Inflammatory macrophage (primary cell): ENCODE measurements at regions not wholly inside any gene's neighbourhood (a gene's known extent, or its start where the extent isn't known, plus 50 kb on each side); places are given as distances from the start of the nearest gene placed in this dataset.

Experiments
- DNase-seq, 2 donors: peaks; one replicate each; pipeline ENCODE4 v3.0.0-alpha.2; 2020 to 2022

DNA sequence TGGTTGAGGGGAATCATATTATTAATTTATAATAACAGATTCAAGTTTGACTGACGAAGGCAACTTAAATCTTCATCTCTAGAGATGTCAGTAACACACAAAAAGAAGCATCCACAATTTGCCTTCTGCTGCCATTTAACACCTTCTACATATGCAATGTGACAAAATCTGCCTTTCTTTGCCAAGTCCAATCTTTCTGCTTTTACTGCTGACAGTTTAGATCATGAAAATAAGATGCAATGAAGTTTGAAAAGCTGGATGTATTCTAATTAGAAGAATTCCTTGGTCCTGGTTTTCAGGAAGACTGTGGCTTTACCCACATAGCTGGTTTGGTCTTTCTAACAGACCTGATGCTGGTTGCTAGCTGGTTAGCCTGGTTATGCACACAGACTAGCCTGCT lies 178.9 kb downstream of the ACER2 start:
- DNase-seq, result no peak

DNA sequence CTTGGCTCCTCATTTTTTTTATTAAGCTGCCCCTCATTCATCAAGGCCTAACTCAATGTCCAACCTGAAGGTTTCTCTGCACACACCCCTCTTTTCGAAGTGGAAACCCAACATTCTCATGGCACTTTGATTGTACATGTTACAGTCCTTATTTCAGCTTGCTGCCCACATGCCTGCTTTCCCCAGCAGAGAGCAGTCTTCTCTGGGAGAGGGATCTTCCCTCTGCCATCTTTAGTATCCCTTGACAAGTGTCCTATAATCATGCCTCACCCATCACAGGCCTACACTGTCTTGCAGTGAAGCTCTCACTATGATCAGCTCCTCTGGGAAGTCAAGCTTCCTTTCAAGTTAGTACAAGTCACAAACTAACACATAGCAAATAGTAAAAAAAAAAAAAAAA lies 175.1 kb downstream of the ACER2 start:
- DNase-seq, result peak in 1 of 2 donors; percentile 1

DNA sequence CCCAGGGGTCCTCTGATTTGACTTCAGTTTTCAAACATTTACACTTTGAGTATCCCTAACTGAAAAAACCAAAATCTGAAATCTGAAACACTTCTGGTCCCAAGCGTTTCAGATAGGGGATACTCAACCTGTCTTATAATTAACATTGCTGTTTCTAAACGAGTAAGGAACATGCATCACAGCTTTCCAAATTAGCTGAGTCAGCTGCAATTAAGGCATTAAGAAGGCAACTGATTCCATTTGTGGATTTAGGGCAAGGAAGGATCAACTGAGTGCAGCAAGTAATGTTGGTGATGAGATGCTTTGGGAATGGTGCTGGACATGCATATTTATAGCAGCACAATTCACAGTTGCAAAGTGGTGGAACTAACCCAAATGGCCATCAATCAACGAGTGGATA lies 168.6 kb downstream of the ACER2 start:
- DNase-seq, result no peak

DNA sequence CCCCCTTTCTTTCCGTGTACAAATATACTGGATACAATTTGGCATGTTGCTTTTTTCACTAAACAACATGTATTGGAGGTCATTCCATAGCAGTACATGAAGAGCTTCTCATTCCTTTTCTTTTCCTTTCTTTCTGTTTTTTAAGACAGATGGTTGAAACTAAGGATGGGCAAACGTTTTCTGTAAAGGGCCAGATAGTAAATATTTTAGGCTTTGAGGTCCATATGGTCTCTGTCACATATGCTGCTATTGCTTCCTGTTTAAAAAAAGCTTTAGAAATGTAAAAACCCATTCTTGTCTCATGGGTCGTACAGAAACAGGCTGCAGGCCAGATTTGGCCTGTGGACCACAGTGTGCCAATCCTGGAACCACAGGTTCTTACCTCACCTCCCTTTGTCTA lies 160.1 kb downstream of the ACER2 start:
- no peak for DNase-seq

DNA sequence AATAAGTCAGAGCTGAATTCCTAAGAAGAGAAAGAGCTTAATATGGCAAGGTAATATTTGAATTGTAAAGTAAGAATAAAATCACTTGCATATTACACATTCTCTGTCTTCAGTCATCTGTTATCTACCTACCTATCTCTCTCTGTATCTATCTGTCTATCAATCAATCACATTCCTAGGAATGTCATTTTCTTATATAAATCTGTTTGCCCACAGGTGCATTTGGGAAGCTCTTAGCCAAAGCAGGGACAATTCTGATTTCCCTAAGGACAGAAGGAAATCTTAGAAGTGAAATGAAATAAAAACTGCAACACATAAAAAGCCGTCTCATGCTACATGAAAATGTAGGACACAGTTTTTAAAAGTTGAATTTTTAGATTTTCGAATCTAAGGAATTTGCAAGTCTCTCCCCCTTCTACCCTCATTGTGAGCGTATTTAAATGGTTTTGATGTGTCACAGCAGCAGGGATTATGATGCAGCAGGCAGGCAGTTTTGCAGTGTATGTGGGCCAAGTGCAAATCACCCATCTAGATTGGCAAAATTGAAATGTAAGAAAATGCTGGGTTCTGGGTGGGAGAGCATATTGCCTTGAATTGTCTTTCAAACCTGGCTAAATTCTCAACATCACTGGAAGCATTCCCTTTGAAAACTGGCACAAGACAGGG lies 155.7 kb downstream of the ACER2 start:
- DNase-seq, result no peak

DNA sequence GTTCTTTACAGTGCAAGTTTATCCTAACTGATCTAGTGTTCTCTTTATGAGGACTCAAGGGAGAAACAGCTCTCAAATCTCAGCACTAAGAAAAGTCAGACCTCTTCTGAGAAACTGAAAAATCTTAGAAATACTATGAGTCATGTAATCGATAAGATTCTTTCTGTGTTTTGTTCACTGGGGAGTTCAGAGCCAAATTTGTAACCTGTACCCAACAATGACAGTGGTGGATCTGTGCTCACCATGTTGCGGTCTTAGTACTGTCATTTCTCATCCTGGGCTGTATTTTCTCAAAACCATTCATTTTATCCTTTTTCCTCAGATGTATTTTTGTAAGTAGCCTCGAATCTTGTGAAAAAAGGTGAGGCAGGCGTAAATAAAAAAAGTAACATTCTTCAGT lies 146.4 kb downstream of the ACER2 start:
- DNase-seq, result no peak

DNA sequence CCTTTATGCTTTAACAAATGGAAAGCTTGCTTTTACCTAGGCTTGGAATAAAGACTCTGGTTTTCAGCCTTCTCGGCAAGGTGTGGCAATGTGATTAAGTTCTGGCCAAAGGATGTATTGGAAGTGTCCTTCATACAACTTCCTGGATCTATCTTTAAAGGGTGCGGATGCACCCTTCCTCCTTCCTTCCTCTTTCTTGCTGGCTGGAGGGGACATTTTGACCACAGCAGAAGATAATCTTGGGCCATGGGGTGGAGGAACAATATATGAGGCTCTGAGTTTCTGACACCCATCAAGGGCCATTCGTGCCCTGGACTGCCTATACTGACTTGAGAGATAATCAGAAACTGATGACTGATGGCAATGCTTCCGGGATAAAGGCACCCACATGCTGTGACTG lies 145.7 kb downstream of the ACER2 start:
- no peak for DNase-seq

DNA sequence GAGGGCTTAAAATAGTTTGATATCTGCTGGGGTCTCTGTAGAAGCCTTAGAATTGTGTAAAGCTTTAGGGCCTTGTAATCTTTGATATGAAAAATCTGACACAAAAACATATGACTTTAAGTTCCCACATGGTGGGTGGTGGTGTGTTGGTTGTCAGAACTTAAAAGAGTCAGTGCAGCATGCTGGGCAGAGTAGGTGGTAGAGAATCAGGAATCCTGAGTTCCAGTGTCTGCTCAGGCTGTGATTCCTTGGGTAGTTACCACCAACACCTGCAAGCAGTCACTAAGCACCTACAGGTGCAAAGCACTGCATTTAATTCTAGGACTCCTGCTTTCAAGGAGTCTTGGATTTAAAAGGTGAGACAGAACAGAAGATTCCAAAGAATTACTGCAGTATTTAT lies 144.6 kb downstream of the ACER2 start:
- DNase-seq, result no peak

DNA sequence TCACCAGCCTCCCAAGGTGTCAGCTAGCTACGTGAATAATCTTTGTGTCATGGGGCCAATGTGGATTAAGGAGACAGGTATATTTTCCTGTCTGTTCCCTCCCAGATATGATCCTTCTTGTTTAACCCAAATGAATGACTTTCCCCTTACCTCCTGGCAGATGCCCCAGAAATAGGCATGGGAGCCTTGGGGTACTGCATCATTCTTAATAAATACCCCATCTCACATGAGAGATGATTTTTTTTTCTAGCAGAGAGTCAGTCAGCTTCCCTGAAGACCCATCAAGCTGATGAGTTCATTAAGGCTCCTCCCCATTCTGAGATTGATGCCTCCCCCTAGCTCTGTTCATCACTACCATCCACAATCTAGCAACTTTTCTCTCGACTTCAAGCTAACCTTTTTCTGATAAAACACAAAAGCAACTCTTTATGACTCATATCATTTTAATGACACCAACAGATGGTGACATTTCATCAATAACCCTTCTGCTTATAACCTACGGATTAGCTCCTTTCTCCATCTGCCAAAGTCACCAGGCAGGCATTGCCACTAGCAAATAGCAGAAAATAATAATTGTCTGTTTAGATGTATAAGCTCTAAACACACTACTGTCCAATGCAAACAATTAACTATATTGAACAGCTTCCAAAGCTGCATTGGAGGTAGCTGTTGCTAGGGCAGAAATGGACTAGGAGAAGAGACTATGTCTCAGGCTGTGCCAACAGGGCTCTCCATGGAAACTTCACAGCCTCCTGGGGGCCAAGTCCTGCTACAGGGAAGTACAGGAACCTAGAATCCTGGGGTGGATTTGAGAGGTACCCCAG lies 143.7 kb downstream of the ACER2 start:
- no peak for DNase-seq

DNA sequence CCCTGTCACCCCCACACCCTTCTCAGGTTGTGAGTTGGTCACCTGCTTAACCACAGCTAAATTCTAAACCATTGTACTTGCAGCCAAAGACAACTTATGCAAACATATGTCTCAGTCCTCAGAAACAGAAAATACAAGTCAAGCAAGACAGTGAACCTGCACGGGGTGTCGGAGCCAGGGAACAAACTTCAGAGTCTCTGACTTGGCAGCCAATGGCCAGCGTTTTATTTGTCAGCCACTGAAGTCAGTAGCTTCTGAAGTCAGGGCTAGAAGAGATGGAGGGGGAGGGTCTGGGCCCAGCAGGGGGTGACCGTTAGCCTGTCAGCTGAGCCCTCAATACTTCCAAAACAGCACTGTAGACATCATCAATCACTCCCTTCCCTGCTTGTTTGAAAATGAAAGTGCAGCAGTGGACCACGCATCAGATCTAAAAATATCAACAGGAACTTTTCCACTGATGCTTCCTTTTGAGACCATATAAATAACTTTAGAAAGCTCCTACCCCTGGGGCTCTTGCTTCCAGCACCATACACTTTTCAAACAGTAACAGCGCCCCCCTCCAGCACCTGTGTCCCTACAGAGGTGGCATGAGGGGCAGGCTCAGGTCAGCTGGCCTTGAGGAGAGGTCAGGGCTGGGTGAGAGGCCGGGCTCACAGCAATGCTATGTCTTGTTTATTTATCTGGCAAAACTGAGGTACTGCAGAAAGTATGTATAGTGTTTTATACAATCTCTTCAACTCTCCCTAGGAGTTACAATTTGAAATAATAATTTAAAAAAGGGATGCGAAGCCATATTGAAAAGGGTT lies 142.5 kb downstream of the ACER2 start:
- DNase-seq, result no peak

DNA sequence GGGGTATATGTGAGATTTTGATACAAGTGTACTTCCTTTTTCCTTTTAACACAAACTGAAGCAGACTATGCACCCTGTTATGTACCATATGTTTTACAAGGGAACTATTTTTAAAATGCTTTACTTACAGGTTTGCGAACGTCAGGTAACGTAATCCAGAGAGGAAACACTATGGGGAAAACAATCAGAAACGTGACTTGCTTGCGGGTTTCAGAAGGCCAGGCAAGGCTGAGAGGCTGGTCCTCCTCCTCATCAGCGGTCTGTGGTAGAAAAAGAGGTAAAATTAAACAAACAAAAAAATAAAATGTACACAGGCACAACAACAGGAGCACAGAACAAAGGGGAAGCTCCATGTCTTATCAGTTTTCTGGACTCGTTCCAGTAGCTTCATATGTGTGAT lies 141.2 kb downstream of the ACER2 start:
- DNase-seq, result no peak

DNA sequence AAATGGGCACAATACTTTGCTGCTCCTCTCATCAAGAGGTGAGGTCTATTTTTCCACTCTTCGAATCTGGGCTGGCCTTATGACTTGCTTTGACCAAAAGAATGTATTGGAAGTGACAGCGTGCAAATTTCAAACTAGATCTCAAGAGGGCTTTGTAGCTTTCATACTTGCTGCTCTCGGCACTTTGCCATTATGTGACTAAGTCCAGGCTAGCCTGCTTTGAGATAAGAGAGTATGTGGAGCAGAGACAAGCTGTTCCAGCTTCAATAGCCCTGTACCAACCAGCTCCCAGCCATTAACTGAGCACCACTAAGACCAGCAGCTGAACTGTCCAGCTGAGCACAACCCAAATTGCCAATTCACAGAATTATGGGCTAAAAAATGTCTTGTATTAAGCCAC lies 124.6 kb downstream of the ACER2 start:
- DNase-seq, result no peak

DNA sequence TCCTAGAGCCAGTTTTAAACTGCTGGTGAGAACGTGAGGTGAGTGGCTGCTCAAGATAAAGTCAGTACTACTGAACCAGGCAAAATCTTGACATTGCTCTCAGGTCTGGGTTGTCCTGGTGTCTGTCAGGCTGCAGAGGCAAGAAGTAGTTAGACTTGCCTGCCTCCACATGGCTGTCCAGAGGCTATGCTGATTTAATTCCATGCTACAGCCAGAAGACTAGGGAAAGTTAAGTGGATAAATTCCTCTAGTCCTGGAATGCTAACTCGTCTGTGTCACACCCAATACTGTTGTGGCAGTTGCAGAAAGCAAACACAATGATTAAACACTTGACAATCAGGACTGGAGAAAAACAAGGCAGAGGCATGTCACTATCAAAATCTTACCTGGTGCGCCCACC lies 118.9 kb downstream of the ACER2 start:
- no peak for DNase-seq

DNA sequence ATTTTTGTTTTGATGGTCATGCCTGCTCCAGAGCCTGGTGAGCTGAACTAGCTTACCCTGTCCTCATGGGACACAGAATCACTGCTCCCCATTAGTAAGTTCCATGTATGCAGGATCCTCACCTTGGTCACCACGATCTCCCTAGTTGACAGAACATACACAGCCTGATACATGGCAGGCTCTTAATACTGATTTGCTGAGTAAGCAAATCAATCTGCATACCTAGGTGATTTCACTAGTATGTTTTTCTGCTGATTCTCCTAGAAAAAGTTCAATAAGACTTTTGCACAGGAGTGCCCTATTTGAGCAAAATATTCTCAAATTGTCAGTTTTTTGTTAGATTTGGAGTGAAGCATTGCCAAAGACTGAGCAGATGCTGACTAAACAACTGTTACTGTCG lies 113.7 kb downstream of the ACER2 start:
- no peak for DNase-seq

DNA sequence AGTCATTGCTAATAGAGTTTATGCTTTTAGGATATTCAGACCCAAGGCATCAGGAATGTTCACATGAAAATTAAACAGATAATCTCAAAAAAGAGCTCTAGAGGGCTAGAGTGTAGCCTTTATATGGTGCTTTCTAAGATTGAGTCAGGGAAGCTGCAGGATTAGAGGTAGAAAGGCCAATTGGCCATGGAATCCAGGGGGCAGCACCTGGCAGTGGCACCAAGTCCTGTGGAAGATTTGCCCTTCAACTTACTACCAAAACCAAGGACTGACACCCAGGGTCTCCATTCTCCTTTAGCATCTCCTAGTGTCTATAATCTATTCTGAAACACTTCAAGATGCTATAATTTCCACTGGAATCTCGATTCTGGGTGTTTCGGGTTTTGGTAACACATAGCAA lies 112.4 kb downstream of the ACER2 start:
- DNase-seq, result no peak

DNA sequence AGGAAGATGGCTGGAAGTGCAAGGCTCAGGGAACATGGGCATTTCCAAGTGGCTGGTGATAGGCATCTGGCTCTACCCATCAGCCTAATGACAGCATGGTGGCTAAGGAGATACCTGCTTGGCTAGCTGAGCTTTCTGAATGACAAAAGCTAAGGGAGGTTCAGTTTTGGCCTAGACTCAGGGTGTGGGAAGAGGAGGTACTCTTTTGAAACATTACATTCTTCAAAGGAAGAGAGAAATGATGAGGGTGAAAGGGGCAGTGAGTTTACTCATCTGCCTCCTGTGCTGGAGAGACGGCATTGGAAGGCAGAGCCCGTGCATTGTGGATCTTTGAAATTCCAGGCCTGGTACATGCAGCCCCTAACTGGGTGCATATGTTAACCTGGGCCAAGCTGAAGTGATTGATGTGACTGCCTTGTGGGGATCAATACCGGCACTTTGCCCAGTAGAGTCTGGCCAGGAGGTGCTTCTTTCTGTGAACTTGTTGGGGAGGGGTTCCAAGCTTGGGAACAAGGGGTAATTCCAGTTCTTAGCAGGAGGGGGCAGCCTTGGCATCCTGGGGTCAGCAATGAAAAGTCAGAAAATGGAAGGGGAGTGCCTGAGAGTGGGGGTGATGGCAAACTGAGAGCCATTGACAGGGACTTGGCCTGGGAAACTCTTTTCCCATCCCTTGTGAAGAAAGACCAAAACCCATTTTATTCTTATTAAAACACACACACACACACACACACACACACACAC lies 108.6 kb downstream of the ACER2 start:
- DNase-seq, result peak in 1 of 2 donors; percentile 12

DNA sequence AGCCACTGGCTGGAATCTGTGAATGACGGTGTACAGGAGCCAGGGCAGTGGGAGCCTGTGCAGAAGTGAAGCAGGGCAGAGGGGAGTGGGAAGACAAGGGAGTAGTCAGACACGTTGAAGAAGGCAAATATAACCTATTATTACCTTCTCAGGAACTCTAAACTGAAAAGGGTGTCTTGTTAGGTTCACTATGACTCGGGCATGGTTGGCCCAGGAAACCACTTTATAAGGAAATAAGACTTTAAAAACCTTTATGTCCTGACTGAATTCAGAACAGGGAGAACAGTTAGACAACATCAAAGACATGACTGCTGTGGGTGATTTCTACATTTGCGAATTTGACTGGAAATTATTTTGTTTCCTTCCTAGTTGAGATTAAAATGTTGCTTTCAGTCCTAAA lies 107.5 kb downstream of the ACER2 start:
- DNase-seq, result no peak

DNA sequence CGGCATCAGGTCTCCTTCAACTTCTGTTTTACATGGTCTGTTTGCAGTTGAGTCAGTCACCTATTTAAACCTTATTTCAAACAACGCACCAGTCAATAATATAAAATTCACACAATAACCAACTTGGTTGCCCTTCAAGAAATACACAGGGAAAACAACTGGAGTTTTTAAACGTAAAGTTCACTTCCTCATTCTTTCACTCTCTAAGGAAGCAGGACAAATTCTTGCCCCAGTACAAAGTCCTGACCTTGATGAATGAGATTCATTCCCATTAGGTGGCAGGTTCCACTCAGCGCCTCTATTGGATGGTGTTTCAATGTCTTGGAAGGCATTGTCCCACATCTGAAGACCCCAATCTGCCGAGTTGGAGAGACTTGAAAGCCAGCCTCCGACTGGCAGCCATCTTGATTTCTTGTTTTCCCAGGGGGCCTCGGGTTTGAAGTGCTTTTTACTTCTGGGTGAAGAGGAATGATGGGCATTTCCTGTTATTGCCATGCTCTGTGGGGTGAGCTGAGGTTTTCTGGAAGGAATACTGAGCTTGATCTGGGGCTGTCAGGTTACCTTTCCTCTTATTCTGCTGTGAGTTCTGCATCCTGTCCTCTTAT lies 105.0 kb downstream of the ACER2 start:
- DNase-seq, result no peak

DNA sequence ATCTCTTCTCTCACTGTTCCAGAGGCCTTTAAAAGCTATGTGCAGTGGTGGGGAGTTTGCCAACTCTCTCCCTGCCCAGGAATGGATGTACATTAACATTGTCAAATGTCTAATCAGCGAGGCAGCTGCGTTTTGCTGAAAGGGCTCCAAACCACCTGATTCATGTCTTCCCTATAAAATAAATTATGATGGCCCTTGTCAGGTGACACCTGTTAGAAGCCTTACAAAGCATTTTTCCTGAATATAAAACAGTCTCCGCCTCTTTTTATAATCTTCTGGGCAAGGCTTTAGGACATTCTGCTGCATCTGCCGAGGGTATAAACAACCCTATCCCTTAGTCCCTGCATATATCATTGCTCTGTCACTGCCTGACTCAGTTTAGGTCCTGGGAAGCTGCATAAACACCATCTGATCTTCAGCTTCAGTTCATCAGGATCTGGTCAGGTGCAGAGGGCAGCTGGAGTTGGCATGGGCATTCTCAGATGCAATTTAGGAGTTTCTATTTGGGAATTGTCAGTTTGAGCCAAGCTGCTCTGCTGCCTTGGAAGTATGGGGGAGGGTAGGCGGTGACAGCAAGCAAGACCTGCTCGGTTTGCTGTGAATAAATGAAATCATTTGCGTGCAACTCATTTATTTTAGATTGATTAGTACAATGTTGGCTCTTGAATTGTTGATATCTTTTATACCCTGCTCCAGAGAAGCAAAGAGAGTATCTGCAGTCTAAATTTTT lies 103.5 kb downstream of the ACER2 start:
- no peak for DNase-seq

DNA sequence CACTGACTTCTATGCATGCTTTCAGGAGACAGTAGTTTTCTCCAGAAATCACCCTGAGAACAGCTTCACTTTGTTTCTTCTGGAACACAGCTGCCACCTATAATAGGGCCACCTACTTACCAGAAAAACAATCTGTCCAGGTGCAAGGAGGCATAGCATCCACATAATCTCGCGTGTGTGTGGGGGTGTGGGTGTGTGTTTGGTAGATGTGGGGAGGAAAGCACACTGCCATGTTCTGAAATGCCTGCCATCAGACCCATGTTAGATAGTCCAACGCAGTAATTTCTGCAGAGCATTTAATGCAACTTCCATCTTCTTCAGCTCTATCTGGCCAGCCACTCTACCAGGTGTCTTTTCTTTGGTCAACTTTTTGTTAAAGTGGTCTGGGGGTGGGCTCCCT lies 102.9 kb downstream of the ACER2 start:
- no peak for DNase-seq

DNA sequence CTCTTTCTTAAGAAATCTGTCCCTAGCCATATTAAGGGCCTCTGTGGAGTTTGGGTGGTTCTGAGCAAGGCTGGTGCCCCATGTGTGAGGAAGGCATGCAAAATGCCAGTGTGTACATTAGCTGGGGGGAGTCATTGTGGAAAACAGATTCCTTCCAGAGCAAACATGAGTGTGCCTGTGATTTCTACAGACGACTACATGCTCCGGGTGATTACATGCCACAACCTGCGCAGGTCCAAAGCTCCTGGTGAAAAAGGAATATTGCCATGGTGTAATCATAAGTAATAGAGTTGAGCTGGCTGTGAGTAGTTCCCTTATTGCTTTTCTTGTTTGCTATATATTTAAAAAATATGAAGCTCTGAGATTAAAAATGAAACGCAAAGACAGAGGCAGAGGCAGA lies 102.1 kb downstream of the ACER2 start:
- DNase-seq, result no peak
